SK-N-SH treated with all-trans-retinoic acid at 6 μM for 48 hours (cell line): ENCODE measurements at regions not wholly inside any gene's neighbourhood (a gene's known extent, or its start where the extent isn't known, plus 50 kb on each side); places are given as distances from the start of the nearest gene placed in this dataset.

Source experiments
- ATAC-seq: fragments of 200-7000 bp; cut with Tn5 transposase; 3 replicates; pipeline ENCODE4 v1.9.1; 2020; ENCODE audit warnings: mild to moderate bottlenecking, moderate library complexity
- ARNTL ChIP-seq: fragments of 450-650 bp; formaldehyde crosslinking; IDR thresholded peaks from 2 replicates; pipeline ENCODE4 v1.5.0; 2020; ENCODE audit warnings: low read depth, mild to moderate bottlenecking, moderate library complexity, borderline replicate concordance
- CREB5 ChIP-seq: fragments of 250-450 bp; sonication (Bioruptor Pico); IDR thresholded peaks from 2 replicates; pipeline ENCODE4 v1.5.1; 2020; ENCODE audit warnings: low read depth, mild to moderate bottlenecking, moderate library complexity
- CSDC2 ChIP-seq: fragments of 250-450 bp; sonication (Bioruptor Pico); IDR thresholded peaks from 2 replicates; pipeline ENCODE4 v1.5.0; 2020; ENCODE audit warnings: mild to moderate bottlenecking, moderate library complexity
- CSRNP3 ChIP-seq: fragments of 250-450 bp; sonication (Bioruptor Pico); IDR thresholded peaks from 2 replicates; pipeline ENCODE4 v1.5.1; 2021; ENCODE audit warnings: mild to moderate bottlenecking, moderate library complexity
- ESRRG ChIP-seq: fragments of 250-450 bp; sonication (Bioruptor Pico); IDR thresholded peaks from 2 replicates; pipeline ENCODE4 v1.6.1; 2021; ENCODE audit warnings: mild to moderate bottlenecking
- GLIS3 ChIP-seq: fragments of 250-450 bp; sonication (Bioruptor Pico); IDR thresholded peaks from 2 replicates; pipeline ENCODE4 v1.5.0; 2020; ENCODE audit warnings: mild to moderate bottlenecking, moderate library complexity
- ISL1 ChIP-seq: fragments of 250-450 bp; sonication (Bioruptor Pico); IDR thresholded peaks from 2 replicates; pipeline ENCODE4 v2.1.2; 2022; ENCODE audit warnings: mild to moderate bottlenecking, moderate library complexity
- OSR1 ChIP-seq: fragments of 250-450 bp; sonication (Bioruptor Pico); IDR thresholded peaks from 2 replicates; pipeline ENCODE4 v1.8.0; 2022; ENCODE audit warnings: moderate library complexity, mild to moderate bottlenecking, inconsistent platforms
- PATZ1 ChIP-seq: fragments of 250-450 bp; sonication (Bioruptor Pico); IDR thresholded peaks from 2 replicates; pipeline ENCODE4 v1.8.0; 2020; ENCODE audit warnings: mild to moderate bottlenecking, moderate library complexity, borderline replicate concordance
- POU6F1 ChIP-seq: fragments of 250-450 bp; sonication (Bioruptor Pico); IDR thresholded peaks from 2 replicates; pipeline ENCODE4 v1.8.0; 2021; ENCODE audit warnings: low read depth, mild to moderate bottlenecking, moderate library complexity, borderline replicate concordance
- PPARA ChIP-seq: fragments of 250-450 bp; sonication (Bioruptor Pico); IDR thresholded peaks from 2 replicates; pipeline ENCODE4 v1.5.0; 2020; ENCODE audit warnings: mild to moderate bottlenecking, borderline replicate concordance
- SNAI2 ChIP-seq: fragments of 250-450 bp; sonication (Bioruptor Pico); IDR thresholded peaks from 2 replicates; pipeline ENCODE4 v1.5.0; 2020; ENCODE audit warnings: mild to moderate bottlenecking, moderate library complexity
- TCF4 ChIP-seq: fragments of 250-450 bp; sonication (Bioruptor Pico); IDR thresholded peaks from 2 replicates; pipeline ENCODE4 v1.8.0; 2021; ENCODE audit warnings: mild to moderate bottlenecking, moderate library complexity, borderline replicate concordance
- TOX ChIP-seq: fragments of 250-450 bp; sonication (Bioruptor Pico); IDR thresholded peaks from 2 replicates; pipeline ENCODE4 v1.8.0; 2021; ENCODE audit warnings: mild to moderate bottlenecking, moderate library complexity, borderline replicate concordance
- TSHZ2 ChIP-seq: fragments of 250-450 bp; sonication (Bioruptor Pico); IDR thresholded peaks from 2 replicates; pipeline ENCODE4 v1.5.0; 2020; ENCODE audit warnings: mild to moderate bottlenecking, moderate library complexity
- ZC3H10 ChIP-seq: fragments of 250-450 bp; sonication (Bioruptor Pico); IDR thresholded peaks from 2 replicates; pipeline ENCODE4 v1.5.1; 2021; ENCODE audit warnings: mild to moderate bottlenecking, moderate library complexity
- ZFP3 ChIP-seq: fragments of 250-450 bp; sonication (Bioruptor Pico); IDR thresholded peaks from 2 replicates; pipeline ENCODE4 v1.5.0; 2020; ENCODE audit warnings: mild to moderate bottlenecking, moderate library complexity
- ZNF565 ChIP-seq: fragments of 450-650 bp; formaldehyde crosslinking; conservative IDR thresholded peaks from 2 replicates; pipeline ENCODE4 v1.5.0; 2020; ENCODE audit warnings: low read depth, mild to moderate bottlenecking, moderate library complexity
- ZNF70 ChIP-seq: fragments of 450-650 bp; formaldehyde crosslinking; IDR thresholded peaks from 2 replicates; pipeline ENCODE4 v1.5.0; 2020; ENCODE audit warnings: mild to moderate bottlenecking, moderate library complexity

GRCh38 chr16:85370881-85371651 lies 242.1 kb upstream of the GSE1 start:
- peak; percentile 87 for ATAC-seq
- TF ChIP-seq GLIS3 (CRISPR knock-in tag) (no peak), ZFP3 (CRISPR knock-in tag) (0 out of 2 replicates have a peak, but pooled peaks have one; percentile 11)

GRCh38 chr16:85371948-85372347 lies 241.2 kb upstream of the GSE1 start:
- ATAC-seq: no peak
- TF ChIP-seq ZNF565 (CRISPR knock-in tag) (no peak), ARNTL (no peak), ZNF70 (CRISPR knock-in tag) (no peak), ESRRG (CRISPR knock-in tag) (no peak), POU6F1 (CRISPR knock-in tag) (no peak), TCF4 (CRISPR knock-in tag) (no peak)

- ATAC-seq: no peak
- TF ChIP-seq ZFP3 (CRISPR knock-in tag) (no peak), CSRNP3 (no peak), CREB5 (CRISPR knock-in tag) (no peak), ZNF565 (CRISPR knock-in tag) (no peak), SNAI2 (CRISPR knock-in tag) (no peak), PPARA (no peak), TSHZ2 (no peak), OSR1 (CRISPR knock-in tag) (no peak), GLIS3 (CRISPR knock-in tag) (no peak), TCF4 (CRISPR knock-in tag) (no peak), PATZ1 (CRISPR knock-in tag) (no peak)
Observed at GRCh38 chr16:85372627-85373372, 240.3 kb upstream of the GSE1 start.

- no peak for ATAC-seq
- TF ChIP-seq CSDC2 (CRISPR knock-in tag) (no peak), TSHZ2 (no peak), TOX (CRISPR knock-in tag) (no peak), CSRNP3 (no peak), ISL1 (CRISPR knock-in tag) (no peak), ARNTL (no peak), OSR1 (CRISPR knock-in tag) (no peak), ZC3H10 (no peak)
Observed at GRCh38 chr16:85373741-85374570, 239.2 kb upstream of the GSE1 start.
